A549 (cell line): ENCODE measurements at regions not wholly inside any gene's neighbourhood (a gene's known extent, or its start where the extent isn't known, plus 50 kb on each side); places are given as distances from the start of the nearest gene placed in this dataset.
A peak's percentile ranks its signal among the peaks of the same experiment; 100 is the strongest.

Experiments
- ATAC-seq, 2 experiments: fragments of 200-7000 bp in 1 of 2; fragments of >200 bp in 1 of 2; cut with Nextera tagmentation in 1 of 2; cut with Tn5 transposase in 1 of 2; 3 replicates each; pipeline versions ENCODE4 v1.8.0 to v1.9.1; 2018 to 2020; ENCODE audit warnings: mild to moderate bottlenecking in 1 of 2, moderate library complexity in 1 of 2
- CTCF ChIA-PET: fragments of 300-600 bp; sonication (Branson Sonifier 250); formaldehyde crosslinking; extraction: SDS; loops from one replicate; lab custom pipeline; 2021; ENCODE audit warnings: antibody characterized with exemption, inconsistent platforms; lab: Yijun Ruan, JAX
- POLR2A ChIA-PET: fragments of 350-600 bp; formaldehyde crosslinking; extraction: SDS; loops from one replicate; lab custom pipeline; 2021; ENCODE audit warnings: antibody characterized with exemption, inconsistent platforms; lab: Yijun Ruan, JAX
- DNase-seq, 2 experiments: peaks; one replicate each; pipeline versions ENCODE4 v3.0.0 to v3.0.0-alpha.2; 2011 to 2016; ENCODE audit warnings: low read depth in 1 of 2, low spot score in 1 of 2
- FAIRE-seq: peaks from 2 replicates; lab custom pipeline; 2011; peaks lifted over from hg19 to GRCh38; lab: Jason Lieb, UNC
- H3K27ac ChIP-seq, 2 experiments: fragments of >200 bp; sonication (Bioruptor Twin); formaldehyde crosslinking; 3 replicates each; pipeline ENCODE4 v1.5.1; 2016 to 2017
- H3K4me1 ChIP-seq: fragments of >200 bp; sonication (Bioruptor Twin); formaldehyde crosslinking; 3 replicates; pipeline ENCODE4 v1.6.1; 2016
- H3K4me2 ChIP-seq: fragments of >200 bp; sonication (Bioruptor Twin); formaldehyde crosslinking; 3 replicates; pipeline ENCODE4 v1.6.1; 2016
- H3K4me3 ChIP-seq: fragments of >200 bp; sonication (Bioruptor Twin); formaldehyde crosslinking; 3 replicates; pipeline ENCODE4 v1.5.1; 2016
- H3K9me3 ChIP-seq: fragments of >200 bp; sonication (Bioruptor Twin); formaldehyde crosslinking; 3 replicates; pipeline ENCODE4 v1.6.1; 2016
- ATOH8 ChIP-seq: fragments of 250-450 bp; sonication (Bioruptor Pico); IDR thresholded peaks from 2 replicates; pipeline ENCODE4 v1.5.0; 2020; ENCODE audit warnings: low read depth, mild to moderate bottlenecking, moderate library complexity
- CHD4 ChIP-seq: fragments of 200-600 bp; sonication (generic); IDR thresholded peaks from 2 replicates; pipeline ENCODE4 v1.6.1; 2016; ENCODE audit warnings: antibody characterized with exemption, mild to moderate bottlenecking, borderline replicate concordance
- EP300 ChIP-seq, 2 experiments: fragments of >200 bp; sonication (Bioruptor Twin); formaldehyde crosslinking; IDR thresholded peaks; 2 replicates in 1 of 2; 3 replicates in 1 of 2; pipeline ENCODE4 v1.6.1; 2016 to 2017
- ESRRA ChIP-seq: fragments of 150-350 bp; IDR thresholded peaks from 2 replicates; pipeline ENCODE4 v1.6.1; 2014; ENCODE audit warnings: mild to moderate bottlenecking, low read length, borderline replicate concordance
- FOSL2 ChIP-seq, 2 experiments: fragments of 450-650 bp in 1 of 2; fragments of >200 bp in 1 of 2; sonication (Bioruptor Twin) in 1 of 2; formaldehyde crosslinking; IDR thresholded peaks; 2 replicates each; pipeline versions ENCODE4 v1.5.0 to v1.6.1; 2016 to 2020; ENCODE audit warnings: mild to moderate bottlenecking in 1 of 2, moderate library complexity in 1 of 2
- GATA3 ChIP-seq: IDR thresholded peaks from 2 replicates; pipeline ENCODE4 v1.6.1; 2012; ENCODE audit warnings: borderline replicate concordance
- HOXB13 ChIP-seq: fragments of 250-450 bp; sonication (Bioruptor Pico); IDR thresholded peaks from 2 replicates; pipeline ENCODE4 v1.5.0; 2020; ENCODE audit warnings: low read depth, mild to moderate bottlenecking, moderate library complexity
- JUN ChIP-seq, 2 experiments: fragments of >200 bp; sonication (Bioruptor Twin); formaldehyde crosslinking; IDR thresholded peaks; 2 replicates in 1 of 2; 3 replicates in 1 of 2; pipeline ENCODE4 v1.6.1; 2016 to 2017
- JUNB ChIP-seq: fragments of >200 bp; sonication (Bioruptor Twin); formaldehyde crosslinking; IDR thresholded peaks from 2 replicates; pipeline ENCODE4 v1.6.1; 2016
- MAFK ChIP-seq: fragments of 450-650 bp; IDR thresholded peaks from 2 replicates; pipeline ENCODE4 v1.6.1; 2014; ENCODE audit not compliant: partially characterized antibody
- MAX ChIP-seq: IDR thresholded peaks from 2 replicates; pipeline ENCODE4 v1.6.1; 2012
- MAZ ChIP-seq: fragments of 150-350 bp; IDR thresholded peaks from 2 replicates; pipeline ENCODE4 v1.6.1; 2014; ENCODE audit warnings: antibody characterized with exemption, low read depth, low read length, borderline replicate concordance
- NR3C1 ChIP-seq: fragments of >200 bp; sonication (Bioruptor Twin); formaldehyde crosslinking; IDR thresholded peaks from 3 replicates; pipeline ENCODE4 v1.6.1; 2017
- POLR2AphosphoS2 ChIP-seq: conservative IDR thresholded peaks from 2 replicates; pipeline ENCODE4 v1.6.1; 2012; ENCODE audit warnings: low read length, improper control_type of control experiment, inconsistent platforms
- RAD21 ChIP-seq, 2 experiments: fragments of >200 bp in 1 of 2; sonication (Bioruptor Twin) in 1 of 2; formaldehyde crosslinking in 1 of 2; IDR thresholded peaks in 1 of 2; conservative IDR thresholded peaks in 1 of 2; 2 replicates in 1 of 2; 3 replicates in 1 of 2; pipeline ENCODE4 v1.6.1; 2012 to 2018; ENCODE audit warnings: inconsistent platforms in 1 of 2
- RARB ChIP-seq: fragments of 250-450 bp; sonication (Bioruptor Pico); IDR thresholded peaks from 2 replicates; pipeline ENCODE4 v1.8.0; 2021; ENCODE audit warnings: mild to moderate bottlenecking, moderate library complexity
- SMC3 ChIP-seq: fragments of >200 bp; sonication (Bioruptor Twin); formaldehyde crosslinking; IDR thresholded peaks from 3 replicates; pipeline ENCODE4 v1.6.1; 2018; ENCODE audit warnings: inconsistent platforms
- TFCP2L1 ChIP-seq: fragments of 250-450 bp; sonication (Bioruptor Pico); IDR thresholded peaks from 2 replicates; pipeline ENCODE4 v1.5.0; 2021; ENCODE audit warnings: mild to moderate bottlenecking
- USF2 ChIP-seq: fragments of 450-650 bp; IDR thresholded peaks from 2 replicates; pipeline ENCODE4 v1.6.1; 2014; ENCODE audit warnings: antibody characterized with exemption
- ZSCAN20 ChIP-seq: fragments of 250-450 bp; sonication (Bioruptor Pico); IDR thresholded peaks from 2 replicates; pipeline ENCODE4 v1.8.0; 2022; ENCODE audit warnings: mild to moderate bottlenecking, moderate library complexity
- WGBS: methylation state at CpG from one replicate; pipeline ENCODE4 v1.1.6; 2017; ENCODE audit errors: missing lambda C conversion rate; 5-methylcytosine and 5-hydroxymethylcytosine counted together
- TF ChIP-seq, protein P1 (sequence below): fragments of 200-600 bp; sonication (generic); IDR thresholded peaks from 2 replicates; pipeline ENCODE4 v1.6.1; 2016; ENCODE audit warnings: antibody characterized with exemption, mild to moderate bottlenecking, moderate library complexity

DNA sequence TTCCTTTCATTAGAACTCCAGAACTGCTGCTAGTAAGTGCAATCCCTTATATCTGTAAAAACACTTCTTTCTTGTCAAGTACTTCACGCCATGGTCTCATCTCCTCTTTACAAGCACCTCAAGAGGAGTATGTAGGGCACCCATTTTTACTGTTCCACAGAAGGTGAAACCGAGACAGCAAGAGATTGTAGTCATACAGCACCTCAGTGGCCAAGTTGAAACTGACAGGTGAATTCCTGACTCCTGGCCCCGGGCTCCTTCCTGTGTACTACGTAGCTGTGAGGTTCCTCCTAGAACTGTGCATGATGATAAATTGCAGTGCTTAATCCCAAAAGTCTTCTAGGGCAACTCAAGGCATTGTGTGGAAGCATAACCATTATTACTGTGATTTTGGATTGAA lies 131.5 kb upstream of the MEIS1 start:
- ChIA-PET POLR2A (no interaction called here), CTCF (no interaction called here)
- 0% methylated on average over 4 of the region's 4 CpGs for WGBS

GRCh38 chr2:66301767-66302140 lies 133.2 kb upstream of the MEIS1 start:
- POLR2A ChIA-PET: no interaction called here

More for the DNA sequence above, 131.5 kb upstream of the MEIS1 start:
- FAIRE-seq (no peak), ATAC-seq (no peak), DNase-seq (no peak)
- Histone ChIP-seq H3K27ac (no peak overlapping the region), H3K4me1 (no peaks in the 10 kb centered on the region), H3K9me3 (no peaks in the 10 kb centered on the region), H3K4me2 (no peak overlapping the region), H3K4me3 (no peak overlapping the region)
- TF ChIP-seq JUNB: no peak
- no peak for TF ChIP-seq RAD21 (conservative IDR thresholded peaks at IDR 0.05 in 1 of 2, IDR thresholded peaks at IDR 0.05 in 1 of 2)
- TF ChIP-seq, protein P1, sequence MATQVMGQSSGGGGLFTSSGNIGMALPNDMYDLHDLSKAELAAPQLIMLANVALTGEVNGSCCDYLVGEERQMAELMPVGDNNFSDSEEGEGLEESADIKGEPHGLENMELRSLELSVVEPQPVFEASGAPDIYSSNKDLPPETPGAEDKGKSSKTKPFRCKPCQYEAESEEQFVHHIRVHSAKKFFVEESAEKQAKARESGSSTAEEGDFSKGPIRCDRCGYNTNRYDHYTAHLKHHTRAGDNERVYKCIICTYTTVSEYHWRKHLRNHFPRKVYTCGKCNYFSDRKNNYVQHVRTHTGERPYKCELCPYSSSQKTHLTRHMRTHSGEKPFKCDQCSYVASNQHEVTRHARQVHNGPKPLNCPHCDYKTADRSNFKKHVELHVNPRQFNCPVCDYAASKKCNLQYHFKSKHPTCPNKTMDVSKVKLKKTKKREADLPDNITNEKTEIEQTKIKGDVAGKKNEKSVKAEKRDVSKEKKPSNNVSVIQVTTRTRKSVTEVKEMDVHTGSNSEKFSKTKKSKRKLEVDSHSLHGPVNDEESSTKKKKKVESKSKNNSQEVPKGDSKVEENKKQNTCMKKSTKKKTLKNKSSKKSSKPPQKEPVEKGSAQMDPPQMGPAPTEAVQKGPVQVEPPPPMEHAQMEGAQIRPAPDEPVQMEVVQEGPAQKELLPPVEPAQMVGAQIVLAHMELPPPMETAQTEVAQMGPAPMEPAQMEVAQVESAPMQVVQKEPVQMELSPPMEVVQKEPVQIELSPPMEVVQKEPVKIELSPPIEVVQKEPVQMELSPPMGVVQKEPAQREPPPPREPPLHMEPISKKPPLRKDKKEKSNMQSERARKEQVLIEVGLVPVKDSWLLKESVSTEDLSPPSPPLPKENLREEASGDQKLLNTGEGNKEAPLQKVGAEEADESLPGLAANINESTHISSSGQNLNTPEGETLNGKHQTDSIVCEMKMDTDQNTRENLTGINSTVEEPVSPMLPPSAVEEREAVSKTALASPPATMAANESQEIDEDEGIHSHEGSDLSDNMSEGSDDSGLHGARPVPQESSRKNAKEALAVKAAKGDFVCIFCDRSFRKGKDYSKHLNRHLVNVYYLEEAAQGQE: no peak
- no peak for TF ChIP-seq SMC3
- TF ChIP-seq FOSL2 (IDR thresholded peaks at IDR 0.05): no peak
- no peak for TF ChIP-seq FOSL2 (CRISPR knock-in tag; IDR thresholded peaks at IDR 0.05)
- TF ChIP-seq TFCP2L1 (CRISPR knock-in tag): no peak
- TF ChIP-seq MAFK: no peak
- no peak for TF ChIP-seq GATA3
- no peak for TF ChIP-seq NR3C1

More at GRCh38 chr2:66301767-66302140, 133.2 kb upstream of the MEIS1 start:
- TF ChIP-seq NR3C1 (no peak), ZSCAN20 (CRISPR knock-in tag) (no peak), POLR2AphosphoS2 (no peak), CHD4 (no peak), RARB (CRISPR knock-in tag) (no peak), USF2 (no peak), MAZ (no peak), TFCP2L1 (CRISPR knock-in tag) (no peak), JUN (IDR thresholded peaks at IDR 0.05) (no peak), MAX (no peak), ESRRA (no peak), ATOH8 (CRISPR knock-in tag) (no peak), EP300 (IDR thresholded peaks at IDR 0.05) (no peak), HOXB13 (CRISPR knock-in tag) (no peak)
- TF ChIP-seq, protein P1: no peak
- H3K4me1 ChIP-seq: no peaks in the 10 kb centered on the region
- CTCF ChIA-PET: interaction anchor here (0.6 kb wide), 2 partner anchors 69 to 424 kb away, joined by 3 to 6 read pairs; no protein-coding TSS in a partner anchor
- ATAC-seq (0 out of 6 replicates have a peak, but pooled peaks of 1 of the 2 experiments have one; percentile 23), DNase-seq (no peak), FAIRE-seq (no peak)
- no peak overlapping the region for H3K4me2 ChIP-seq
- no peak overlapping the region for H3K4me3 ChIP-seq
- no peaks in the 10 kb centered on the region for H3K9me3 ChIP-seq
- 39% methylated on average over 9 of the region's 9 CpGs for WGBS
- H3K27ac ChIP-seq: no peak overlapping the region
